ENCODE measurements at regions not wholly inside any gene's neighbourhood (a gene's known extent, or its start where the extent isn't known, plus 50 kb on each side); places are given as distances from the start of the nearest gene placed in this dataset.

- TF ChIP-seq GATA2 (IDR thresholded peaks at IDR 0.05; ENCODE audit: low read depth, low read length) = no peak
- TF ChIP-seq GATA3 (IDR thresholded peaks at IDR 0.05; ENCODE audit: low read depth, low read length) = no peak
These were observed 406.9 kb upstream of the ACTBL2 start for GRCh38 chr5:57889558-57889957.

GRCh38 chr5:57887851-57888621 lies 405.4 kb upstream of the ACTBL2 start:
- no peak for TF ChIP-seq GATA2 (IDR thresholded peaks at IDR 0.05; ENCODE audit: low read depth, low read length)
- no peak for TF ChIP-seq GATA3 (IDR thresholded peaks at IDR 0.05; ENCODE audit: low read depth, low read length)

- TF ChIP-seq GATA2 (IDR thresholded peaks at IDR 0.05; ENCODE audit: low read depth, low read length) (no peak), GATA3 (IDR thresholded peaks at IDR 0.05; ENCODE audit: low read depth, low read length) (no peak)
These were observed 401.9 kb upstream of the ACTBL2 start for GRCh38 chr5:57884346-57885102.

- no peak for TF ChIP-seq GATA3 (IDR thresholded peaks at IDR 0.05; ENCODE audit: low read depth, low read length)
- TF ChIP-seq GATA2 (IDR thresholded peaks at IDR 0.05; ENCODE audit: low read depth, low read length) = no peak
These were observed 397.6 kb upstream of the ACTBL2 start for GRCh38 chr5:57880216-57880615.

GRCh38 chr5:57878301-57878722 lies 395.7 kb upstream of the ACTBL2 start:
- TF ChIP-seq GATA3 (IDR thresholded peaks at IDR 0.05; ENCODE audit: low read depth, low read length) (no peak), GATA2 (IDR thresholded peaks at IDR 0.05; ENCODE audit: low read depth, low read length) (no peak)

- TF ChIP-seq GATA2 (IDR thresholded peaks at IDR 0.05; ENCODE audit: low read depth, low read length) = no peak
These were observed 388.9 kb upstream of the ACTBL2 start for GRCh38 chr5:57871496-57871895.

GRCh38 chr5:57863661-57864060 lies 381.1 kb upstream of the ACTBL2 start:
- TF ChIP-seq GATA2 (IDR thresholded peaks at IDR 0.05; ENCODE audit: low read depth, low read length) (no peak), GATA3 (IDR thresholded peaks at IDR 0.05; ENCODE audit: low read depth, low read length) (no peak)

GRCh38 chr5:57862942-57863341 lies 380.3 kb upstream of the ACTBL2 start:
- no peak for TF ChIP-seq GATA3 (IDR thresholded peaks at IDR 0.05; ENCODE audit: low read depth, low read length)
- no peak for TF ChIP-seq GATA2 (IDR thresholded peaks at IDR 0.05; ENCODE audit: low read depth, low read length)

- no peak for TF ChIP-seq GATA3 (IDR thresholded peaks at IDR 0.05; ENCODE audit: low read depth, low read length)
- no peak for TF ChIP-seq GATA2 (IDR thresholded peaks at IDR 0.05; ENCODE audit: low read depth, low read length)
These were observed 379.9 kb upstream of the ACTBL2 start for GRCh38 chr5:57862471-57862911.

- no peak for TF ChIP-seq GATA2 (IDR thresholded peaks at IDR 0.05; ENCODE audit: low read depth, low read length)
- TF ChIP-seq GATA3 (IDR thresholded peaks at IDR 0.05; ENCODE audit: low read depth, low read length) = no peak
These were observed 377.0 kb upstream of the ACTBL2 start for GRCh38 chr5:57859626-57860025.

GRCh38 chr5:57858905-57859304 lies 376.3 kb upstream of the ACTBL2 start:
- TF ChIP-seq GATA2 (IDR thresholded peaks at IDR 0.05; ENCODE audit: low read depth, low read length) = no peak
- TF ChIP-seq GATA3 (IDR thresholded peaks at IDR 0.05; ENCODE audit: low read depth, low read length) = no peak

- no peak for TF ChIP-seq GATA3 (IDR thresholded peaks at IDR 0.05; ENCODE audit: low read depth, low read length)
- TF ChIP-seq GATA2 (IDR thresholded peaks at IDR 0.05; ENCODE audit: low read depth, low read length) = no peak
These were observed 375.1 kb upstream of the ACTBL2 start for GRCh38 chr5:57857696-57858095.

GRCh38 chr5:57855831-57856230 lies 373.2 kb upstream of the ACTBL2 start:
- TF ChIP-seq GATA2 (IDR thresholded peaks at IDR 0.05; ENCODE audit: low read depth, low read length) (no peak), GATA3 (IDR thresholded peaks at IDR 0.05; ENCODE audit: low read depth, low read length) (no peak)

- TF ChIP-seq GATA2 (IDR thresholded peaks at IDR 0.05; ENCODE audit: low read depth, low read length) = no peak
- no peak for TF ChIP-seq GATA3 (IDR thresholded peaks at IDR 0.05; ENCODE audit: low read depth, low read length)
These were observed 371.5 kb upstream of the ACTBL2 start for GRCh38 chr5:57853929-57854697.
